H1 (cell line): ENCODE measurements at regions not wholly inside any gene's neighbourhood (a gene's known extent, or its start where the extent isn't known, plus 50 kb on each side); places are given as distances from the start of the nearest gene placed in this dataset.

Experiments used
- CTCF ChIA-PET: fragments of 300-600 bp; sonication (Branson Sonifier 250); formaldehyde crosslinking; loops from one replicate; lab custom pipeline; 2021; ENCODE audit not compliant: partially characterized antibody; lab: Charles Lee
- POLR2A ChIA-PET: fragments of 300-600 bp; sonication (Branson Sonifier 250); formaldehyde crosslinking; loops from one replicate; lab custom pipeline; 2021; ENCODE audit warnings: inconsistent platforms; ENCODE audit not compliant: partially characterized antibody; lab: Charles Lee
- DNase-seq, 2 experiments: peaks; one replicate each; pipeline versions ENCODE4 v3.0.0 to v3.0.0-alpha.2; 2010 to 2022; ENCODE audit warnings: low spot score in 2 of 2, low read depth in 1 of 2, mixed read lengths in 1 of 2
- FAIRE-seq: peaks from 2 replicates; lab custom pipeline; 2011; peaks lifted over from hg19 to GRCh38; lab: Jason Lieb, UNC
- H2AFZ ChIP-seq: 2 replicates; pipeline ENCODE4 v1.8.1; 2012; ENCODE audit warnings: low read length, inconsistent platforms
- H2AK5ac ChIP-seq: 2 replicates; pipeline ENCODE4 v1.6.1; 2013; ENCODE audit warnings: low read depth, low read length
- H2BK120ac ChIP-seq: replicated peaks from 2 replicates; pipeline ENCODE3; 2013; ENCODE audit warnings: low read depth, low read length, inconsistent platforms
- H2BK12ac ChIP-seq: 2 replicates; pipeline ENCODE4 v1.6.1; 2013; ENCODE audit warnings: low read depth, low read length
- H2BK15ac ChIP-seq: 2 replicates; pipeline ENCODE4 v1.6.1; 2013; ENCODE audit warnings: low read length
- H2BK20ac ChIP-seq: 2 replicates; pipeline ENCODE4 v1.6.1; 2013; ENCODE audit warnings: low read length
- H2BK5ac ChIP-seq: 2 replicates; pipeline ENCODE4 v1.6.1; 2013; ENCODE audit warnings: low read depth, low read length
- H3K14ac ChIP-seq: 2 replicates; pipeline ENCODE4 v1.6.1; 2013; ENCODE audit warnings: inconsistent platforms; ENCODE audit not compliant: insufficient read length
- H3K18ac ChIP-seq: 2 replicates; pipeline ENCODE4 v1.6.1; 2013; ENCODE audit warnings: low read length; ENCODE audit errors: extremely low read depth
- H3K23ac ChIP-seq: 2 replicates; pipeline ENCODE4 v1.6.1; 2013; ENCODE audit warnings: inconsistent platforms; ENCODE audit not compliant: insufficient read length
- H3K23me2 ChIP-seq: 2 replicates; pipeline ENCODE4 v1.6.1; 2013; ENCODE audit warnings: low read depth, low read length
- H3K27ac ChIP-seq: 2 replicates; pipeline ENCODE4 v1.6.1; 2011; ENCODE audit warnings: low read depth, low read length, inconsistent platforms
- H3K27me3 ChIP-seq, 4 experiments: replicated peaks in 1 of 4; 1 replicate in 1 of 4; 2 replicates in 3 of 4; pipeline versions ENCODE4 v1.6.1 to v1.8.1; 2011 to 2013; ENCODE audit warnings: low read length in 3 of 4, mild to moderate bottlenecking in 3 of 4, inconsistent platforms in 2 of 4, mixed read lengths in 2 of 4, moderate library complexity in 1 of 4; ENCODE audit not compliant: control insufficient read depth in 3 of 4, insufficient read depth in 3 of 4; ENCODE audit errors: extremely low read depth in 1 of 4
- H3K36me3 ChIP-seq, 4 experiments: 2 replicates each; pipeline versions ENCODE4 v1.6.1 to v1.8.1; 2011 to 2013; ENCODE audit warnings: mild to moderate bottlenecking in 4 of 4, low read length in 3 of 4, moderate library complexity in 2 of 4, control low read depth in 1 of 4, inconsistent platforms in 1 of 4; ENCODE audit not compliant: insufficient read depth in 4 of 4, control insufficient read depth in 2 of 4
- H3K4ac ChIP-seq: replicated peaks from 2 replicates; pipeline ENCODE3; 2013; ENCODE audit warnings: low read length, low read depth, mixed read lengths, inconsistent platforms; ENCODE audit not compliant: insufficient read length
- H3K4me1 ChIP-seq, 4 experiments: replicated peaks in 1 of 4; 1 replicate in 1 of 4; 2 replicates in 3 of 4; pipeline versions ENCODE4 v1.6.1 to v1.8.1; 2011 to 2013; ENCODE audit warnings: low read length in 3 of 4, inconsistent platforms in 2 of 4, mixed read lengths in 1 of 4; ENCODE audit not compliant: insufficient read depth in 4 of 4, control insufficient read depth in 3 of 4
- H3K4me2 ChIP-seq, 2 experiments: 2 replicates each; pipeline versions ENCODE4 v1.6.1 to v1.8.1; 2011 to 2013; ENCODE audit warnings: low read depth in 2 of 2, low read length in 2 of 2, control low read depth in 1 of 2, inconsistent platforms in 1 of 2, mild to moderate bottlenecking in 1 of 2; ENCODE audit not compliant: insufficient read depth in 1 of 2
- H3K4me3 ChIP-seq, 4 experiments: fragments of 200-600, 300-600 bp in 1 of 4; sonication (generic), shearing (Covaris generic), sonication (Bioruptor Twin) in 1 of 4; 2 replicates each; pipeline versions ENCODE4 v1.5.1 to v1.8.1; 2011 to 2016; ENCODE audit warnings: low read length in 4 of 4, low read depth in 3 of 4, control low read depth in 2 of 4, inconsistent platforms in 2 of 4, mild to moderate bottlenecking in 2 of 4, mixed read lengths in 1 of 4, moderate library complexity in 1 of 4; ENCODE audit not compliant: insufficient read depth in 2 of 4; ENCODE audit errors: extremely low read depth in 1 of 4
- H3K56ac ChIP-seq: replicated peaks from 2 replicates; pipeline ENCODE3; 2013; ENCODE audit warnings: low read depth, mild to moderate bottlenecking, mixed read lengths, low read length, inconsistent platforms; ENCODE audit not compliant: insufficient read length
- H3K79me1 ChIP-seq: 2 replicates; pipeline ENCODE4 v1.6.1; 2013; ENCODE audit warnings: low read depth, low read length, control low read depth
- H3K79me2 ChIP-seq, 2 experiments: 2 replicates each; pipeline versions ENCODE4 v1.6.1 to v1.8.1; 2012 to 2013; ENCODE audit warnings: low read length in 2 of 2, mild to moderate bottlenecking in 2 of 2, inconsistent platforms in 1 of 2; ENCODE audit not compliant: insufficient read depth in 2 of 2, control insufficient read depth in 1 of 2
- H3K9ac ChIP-seq, 4 experiments: replicated peaks in 1 of 4; 1 replicate in 1 of 4; 2 replicates in 3 of 4; pipeline versions ENCODE4 v1.6.1 to v1.8.1; 2011 to 2013; ENCODE audit warnings: low read depth in 3 of 4, low read length in 3 of 4, control low read depth in 2 of 4, mild to moderate bottlenecking in 2 of 4, moderate library complexity in 2 of 4, inconsistent platforms in 1 of 4; ENCODE audit errors: extremely low read depth in 1 of 4
- H3K9me3 ChIP-seq, 2 experiments: 2 replicates each; pipeline versions ENCODE4 v1.6.1 to v1.8.1; 2012 to 2013; ENCODE audit warnings: mild to moderate bottlenecking in 2 of 2, moderate library complexity in 2 of 2, control low read depth in 1 of 2, inconsistent platforms in 1 of 2, low read depth in 1 of 2, low read length in 1 of 2, mixed read lengths in 1 of 2; ENCODE audit not compliant: insufficient read depth in 2 of 2
- H4K20me1 ChIP-seq, 2 experiments: replicated peaks in 1 of 2; 2 replicates each; pipeline versions ENCODE3 to v1.8.1; 2011 to 2013; ENCODE audit warnings: inconsistent platforms in 2 of 2, low read length in 2 of 2, mild to moderate bottlenecking in 1 of 2; ENCODE audit not compliant: insufficient read depth in 2 of 2, control insufficient read depth in 1 of 2
- H4K5ac ChIP-seq: 2 replicates; pipeline ENCODE4 v1.6.1; 2013; ENCODE audit warnings: low read length, low read depth, mixed read lengths, inconsistent platforms; ENCODE audit not compliant: insufficient read length
- H4K8ac ChIP-seq: 2 replicates; pipeline ENCODE4 v1.8.0; 2013; ENCODE audit warnings: mild to moderate bottlenecking, moderate library complexity, low read length, inconsistent platforms; ENCODE audit not compliant: insufficient read depth; ENCODE audit errors: extremely low read depth
- H4K91ac ChIP-seq: replicated peaks from 2 replicates; pipeline ENCODE3; 2013; ENCODE audit warnings: low read length, mixed read lengths, inconsistent platforms; ENCODE audit not compliant: insufficient read length
- ASH2L ChIP-seq: fragments of 200-600, 300-600 bp; sonication (generic); IDR thresholded peaks from one replicate; pipeline ENCODE4 v1.7.1; 2017; ENCODE audit warnings: low read length
- CBX8 ChIP-seq: fragments of 300-800, 300-1000 bp; sonication (generic); IDR thresholded peaks from 2 replicates; pipeline ENCODE4 v1.7.1; 2016; ENCODE audit warnings: low read depth, low read length, borderline replicate concordance
- CEBPB ChIP-seq: IDR thresholded peaks from 2 replicates; pipeline ENCODE4 v1.6.1; 2012; ENCODE audit warnings: low read depth, low read length
- CHD1 ChIP-seq: IDR thresholded peaks from 2 replicates; pipeline ENCODE4 v1.6.1; 2012; ENCODE audit warnings: low read depth, low read length, improper control_type of control experiment
- CTCF ChIP-seq, 3 experiments: IDR thresholded peaks; 1 replicate in 2 of 3; 2 replicates in 1 of 3; pipeline versions ENCODE4 v1.5.1 to v1.6.1; 2011; ENCODE audit warnings: low read length in 3 of 3, mild to moderate bottlenecking in 3 of 3, inconsistent platforms in 2 of 3, low read depth in 1 of 3, moderate library complexity in 1 of 3; ENCODE audit not compliant: insufficient read depth in 1 of 3; ENCODE audit errors: control extremely low read depth in 1 of 3
- POLR2A ChIP-seq, 2 experiments: IDR thresholded peaks; 1 replicate in 1 of 2; 2 replicates in 1 of 2; pipeline ENCODE4 v1.6.1; 2011; ENCODE audit warnings: low read depth in 2 of 2, low read length in 2 of 2, mild to moderate bottlenecking in 2 of 2; ENCODE audit errors: control extremely low read depth in 1 of 2
- RAD21 ChIP-seq, 2 experiments: IDR thresholded peaks in 1 of 2; conservative IDR thresholded peaks in 1 of 2; 2 replicates each; pipeline ENCODE4 v1.6.1; 2011; ENCODE audit warnings: low read depth in 2 of 2, low read length in 2 of 2, improper control_type of control experiment in 1 of 2, inconsistent platforms in 1 of 2, mild to moderate bottlenecking in 1 of 2, moderate library complexity in 1 of 2
- RNF2 ChIP-seq: fragments of 200-900, 300-1000 bp; sonication (generic); IDR thresholded peaks from 2 replicates; pipeline ENCODE4 v1.7.1; 2016; ENCODE audit warnings: borderline replicate concordance, low read depth, mild to moderate bottlenecking, antibody characterized with exemption, low read length; ENCODE audit not compliant: poor library complexity, severe bottlenecking; ENCODE audit errors: missing control alignments
- SIRT6 ChIP-seq: IDR thresholded peaks from one replicate; pipeline ENCODE4 v1.7.1; 2012; ENCODE audit warnings: low read length, inconsistent platforms
- SP2 ChIP-seq: IDR thresholded peaks from 2 replicates; pipeline ENCODE4 v1.6.1; 2012; ENCODE audit warnings: mild to moderate bottlenecking, low read length, inconsistent platforms
- YY1 ChIP-seq: IDR thresholded peaks from 2 replicates; pipeline ENCODE4 v1.6.1; 2011; ENCODE audit warnings: low read depth, mild to moderate bottlenecking, low read length
- WGBS, 2 experiments: shearing (Covaris generic) in 1 of 2; methylation state at CpG; one replicate each; pipeline versions ENCODE4 v1.1.6 to v1.1.7; 2013 to 2015; ENCODE audit warnings: low lambda C conversion rate in 2 of 2, mixed read lengths in 2 of 2, inconsistent platforms in 1 of 2, low coverage in 1 of 2, missing lambda C conversion rate in 1 of 2; ENCODE audit not compliant: insufficient replicate concordance in 2 of 2, insufficient coverage in 1 of 2, insufficient read length in 1 of 2; ENCODE audit errors: extremely low coverage in 1 of 2, missing lambda C conversion rate in 1 of 2; 5-methylcytosine and 5-hydroxymethylcytosine counted together

- POLR2A ChIA-PET = interaction anchor here (0.7 kb wide), 1 partner anchor 353 kb away, joined by 3 read pairs; no protein-coding TSS in a partner anchor
- no peak overlapping the region; the same call in 1 of the 2 replicates for H2BK12ac ChIP-seq
- no peak overlapping the region for H3K4ac ChIP-seq
- no peaks in the 10 kb centered on the region for H3K79me1 ChIP-seq
- H3K9ac ChIP-seq = no peak overlapping the region
- H3K27ac ChIP-seq = no peak overlapping the region
- no peak overlapping the region for H3K56ac ChIP-seq
- H3K9me3 ChIP-seq = no peaks in the 10 kb centered on the region
- no peaks in the 10 kb centered on the region for H3K36me3 ChIP-seq
- H2BK20ac ChIP-seq = no peak overlapping the region
- H3K79me2 ChIP-seq = no peaks in the 10 kb centered on the region
- H4K5ac ChIP-seq = no peak overlapping the region
- no peak overlapping the region for H2AK5ac ChIP-seq
- peak overlapping the region; percentile 99 for H2AFZ ChIP-seq
- no peaks in the 10 kb centered on the region for H3K23me2 ChIP-seq
- no peak overlapping the region for H4K8ac ChIP-seq
- no peaks in the 10 kb centered on the region for H3K4me1 ChIP-seq
- 37% methylated on average over 6 of the region's 7 CpGs; no CpG with 5 or more reads in 1 of the 2 experiments for WGBS, 2 experiments
- H2BK120ac ChIP-seq = no peak overlapping the region
- H4K91ac ChIP-seq = no peak overlapping the region
- no peak overlapping the region for H3K4me2 ChIP-seq
- H2BK5ac ChIP-seq = no peak overlapping the region
- no peak overlapping the region for H3K18ac ChIP-seq
- H3K27me3 ChIP-seq = no peaks in the 10 kb centered on the region
- CTCF ChIA-PET = interaction anchor here (0.8 to 4.4 kb wide), 34 partner anchors 9 to 433 kb away, joined by 3 to 80 read pairs (median 4); no protein-coding TSS in a partner anchor
- H2BK15ac ChIP-seq = no peak overlapping the region
- DNase-seq (peak; percentile 54 to 80), FAIRE-seq (peak; percentile 50)
- H3K4me3 ChIP-seq = no peak overlapping the region
- no peak overlapping the region for H3K14ac ChIP-seq
- H4K20me1 ChIP-seq = no peaks in the 10 kb centered on the region
- no peak overlapping the region for H3K23ac ChIP-seq
- TF ChIP-seq CHD1 (no peak), CTCF (IDR thresholded peaks at IDR 0.05; ENCODE audit: control extremely low read depth in 1 of 3, insufficient read depth in 1 of 3, low read depth in 1 of 3, low read length in 3 of 3) (peak; percentile 92 to 96 (median 94)), SIRT6 (no peak), POLR2A (IDR thresholded peaks at IDR 0.05; ENCODE audit: control extremely low read depth in 1 of 2, low read depth in 2 of 2, low read length in 2 of 2) (no peak), ASH2L (no peak), CEBPB (no peak), YY1 (0 out of 2 replicates have a peak, but pooled peaks have one; percentile 21), CBX8 (no peak), SP2 (no peak), RAD21 (IDR thresholded peaks at IDR 0.05 in 1 of 2, conservative IDR thresholded peaks at IDR 0.05 in 1 of 2; ENCODE audit: low read depth in 2 of 2, low read length in 2 of 2) (peak; percentile 99), RNF2 (no peak)
Measured at GRCh38 chr7:35985126-35985754, 167.8 kb upstream of the EEPD1 start.
